Neural cell (in vitro differentiated cells): ENCODE measurements at regions not wholly inside any gene's neighbourhood (a gene's known extent, or its start where the extent isn't known, plus 50 kb on each side); places are given as distances from the start of the nearest gene placed in this dataset.

Experiments used
- H2AFZ ChIP-seq: fragments of 200-600, 300-800 bp; sonication (generic), shearing (Covaris generic); 2 replicates; pipeline ENCODE4 v1.6.0; 2014; ENCODE audit warnings: low read depth, mild to moderate bottlenecking, antibody characterized with exemption, low read length, moderate library complexity
- H3F3A ChIP-seq: fragments of 200-600 bp; shearing (Covaris generic); 2 replicates; pipeline ENCODE4 v1.6.1; 2016; ENCODE audit warnings: mild to moderate bottlenecking, moderate library complexity, mixed read lengths, antibody characterized with exemption, low read length; ENCODE audit not compliant: insufficient read depth, poor library complexity, severe bottlenecking
- H3K27ac ChIP-seq: fragments of 200-600, 300-800 bp; sonication (generic), shearing (Covaris generic); 2 replicates; pipeline ENCODE4 v1.5.1; 2014; ENCODE audit warnings: mild to moderate bottlenecking, low read length, moderate library complexity
- H3K27me3 ChIP-seq: fragments of 300-800, 200-600 bp; sonication (generic), shearing (Covaris generic); 2 replicates; pipeline ENCODE4 v1.6.0; 2014; ENCODE audit warnings: mild to moderate bottlenecking, low read depth, low read length, moderate library complexity; ENCODE audit not compliant: insufficient read depth
- H3K36me3 ChIP-seq: fragments of 300-800, 200-600 bp; sonication (generic), shearing (Covaris generic); 2 replicates; pipeline ENCODE4 v1.5.1; 2014; ENCODE audit warnings: mild to moderate bottlenecking, antibody characterized with exemption, low read length, moderate library complexity; ENCODE audit not compliant: insufficient read depth
- H3K4me2 ChIP-seq: fragments of 300-800, 200-600 bp; sonication (generic), shearing (Covaris generic); 2 replicates; pipeline ENCODE4 v1.6.0; 2014; ENCODE audit warnings: mild to moderate bottlenecking, low read length
- H3K4me3 ChIP-seq: fragments of 300-800, 200-600 bp; sonication (generic), shearing (Covaris generic); 2 replicates; pipeline ENCODE4 v1.5.1; 2014; ENCODE audit warnings: mild to moderate bottlenecking, low read length, moderate library complexity
- H3K79me2 ChIP-seq: fragments of 200-600 bp; shearing (Covaris generic); replicated peaks from 2 replicates; pipeline ENCODE4 v1.6.0; 2014; ENCODE audit warnings: mild to moderate bottlenecking, low read length, moderate library complexity; ENCODE audit not compliant: insufficient read depth
- H3K9ac ChIP-seq: fragments of 300-800, 200-600 bp; sonication (generic), shearing (Covaris generic); 2 replicates; pipeline ENCODE4 v1.6.1; 2016; ENCODE audit warnings: mild to moderate bottlenecking, low read length, mixed read lengths
- H3K9me2 ChIP-seq: fragments of 200-600 bp; shearing (Covaris generic); 2 replicates; pipeline ENCODE4 v1.6.1; 2016; ENCODE audit warnings: mild to moderate bottlenecking, low read length, mixed read lengths; ENCODE audit not compliant: insufficient read depth
- H3K9me3 ChIP-seq: fragments of 200-600, 300-800 bp; sonication (generic), shearing (Covaris generic); 2 replicates; pipeline ENCODE4 v1.6.1; 2016; ENCODE audit warnings: mild to moderate bottlenecking, mixed run types, low read length, moderate library complexity, mixed read lengths
- H4K20me1 ChIP-seq: fragments of 200-600 bp; shearing (Covaris generic); 2 replicates; pipeline ENCODE4 v1.6.1; 2016; ENCODE audit warnings: mild to moderate bottlenecking, mixed run types; ENCODE audit not compliant: insufficient read depth
- EP300 ChIP-seq: fragments of 450-650 bp; conservative IDR thresholded peaks from 2 replicates; pipeline ENCODE4 v1.6.1; 2014; ENCODE audit warnings: antibody characterized with exemption, mild to moderate bottlenecking, moderate library complexity; ENCODE audit not compliant: poor library complexity, severe bottlenecking
- EZH2 ChIP-seq: fragments of 200-600, 300-800 bp; shearing (Covaris generic), sonication (generic); IDR thresholded peaks from 2 replicates; pipeline ENCODE4 v1.6.1; 2014; ENCODE audit warnings: antibody characterized with exemption, low read length, borderline replicate concordance, mild to moderate bottlenecking; ENCODE audit not compliant: insufficient read depth, poor library complexity, severe bottlenecking
- POLR2AphosphoS5 ChIP-seq: IDR thresholded peaks from 2 replicates; pipeline ENCODE4 v1.6.1; 2012
- RAD21 ChIP-seq: fragments of 450-650 bp; conservative IDR thresholded peaks from 2 replicates; pipeline ENCODE4 v1.6.1; 2014; ENCODE audit warnings: antibody characterized with exemption, mild to moderate bottlenecking, moderate library complexity
- TAF1 ChIP-seq: IDR thresholded peaks from 2 replicates; pipeline ENCODE4 v1.6.1; 2012; ENCODE audit warnings: low read depth
- TF ChIP-seq, protein P1 (sequence below): fragments of 450-650 bp; IDR thresholded peaks from 2 replicates; pipeline ENCODE4 v1.5.1; 2014; ENCODE audit warnings: antibody characterized with exemption, mild to moderate bottlenecking, moderate library complexity; ENCODE audit not compliant: poor library complexity, severe bottlenecking
- TF ChIP-seq, protein P2 (sequence below): IDR thresholded peaks from 2 replicates; pipeline ENCODE4 v1.6.1; 2012; ENCODE audit warnings: borderline replicate concordance

DNA sequence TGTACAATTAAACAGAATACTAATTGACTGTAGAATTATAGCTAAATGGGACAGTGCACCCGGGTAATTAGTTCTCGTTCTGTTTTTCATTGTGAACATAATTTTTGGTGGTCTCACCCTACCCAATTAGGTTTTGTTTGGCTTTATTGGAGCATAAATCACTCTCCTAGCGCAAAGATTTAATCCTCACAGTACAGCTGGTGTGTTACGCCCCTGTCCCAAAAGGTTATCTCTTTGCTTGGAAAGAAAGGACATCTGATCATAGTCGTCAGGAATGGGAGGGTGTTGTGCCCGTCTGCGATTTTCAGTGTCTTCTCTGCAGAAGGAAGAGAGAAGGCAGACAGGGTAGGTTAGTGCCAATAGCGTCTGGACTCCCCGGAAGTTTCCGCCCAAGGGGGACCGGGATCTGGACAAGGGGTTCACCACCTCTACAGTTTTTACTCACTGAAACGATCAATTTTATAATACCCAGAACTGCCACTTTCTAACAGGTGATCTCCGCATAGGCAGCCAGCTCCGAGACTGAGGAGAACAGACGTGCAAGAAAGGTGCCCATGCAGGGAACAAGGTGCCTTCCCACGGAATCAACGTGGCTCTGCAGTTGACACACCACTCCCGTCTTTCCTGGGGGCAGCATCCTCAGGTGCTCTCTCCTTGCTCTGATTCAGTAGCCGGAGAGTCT lies 617.4 kb upstream of the CDH4 start:
- no peak overlapping the region for H3K9ac ChIP-seq
- no peaks in the 10 kb centered on the region for H3K9me2 ChIP-seq
- no peaks in the 10 kb centered on the region for H3K27me3 ChIP-seq
- H3K9me3 ChIP-seq = no peaks in the 10 kb centered on the region
- H3K36me3 ChIP-seq = no peaks in the 10 kb centered on the region
- no peak overlapping the region for H3K27ac ChIP-seq
- no peaks in the 10 kb centered on the region for H4K20me1 ChIP-seq
- no peak overlapping the region for H3K4me2 ChIP-seq
- TF ChIP-seq RAD21 (no peak), POLR2AphosphoS5 (no peak)
- TF ChIP-seq, protein P1, sequence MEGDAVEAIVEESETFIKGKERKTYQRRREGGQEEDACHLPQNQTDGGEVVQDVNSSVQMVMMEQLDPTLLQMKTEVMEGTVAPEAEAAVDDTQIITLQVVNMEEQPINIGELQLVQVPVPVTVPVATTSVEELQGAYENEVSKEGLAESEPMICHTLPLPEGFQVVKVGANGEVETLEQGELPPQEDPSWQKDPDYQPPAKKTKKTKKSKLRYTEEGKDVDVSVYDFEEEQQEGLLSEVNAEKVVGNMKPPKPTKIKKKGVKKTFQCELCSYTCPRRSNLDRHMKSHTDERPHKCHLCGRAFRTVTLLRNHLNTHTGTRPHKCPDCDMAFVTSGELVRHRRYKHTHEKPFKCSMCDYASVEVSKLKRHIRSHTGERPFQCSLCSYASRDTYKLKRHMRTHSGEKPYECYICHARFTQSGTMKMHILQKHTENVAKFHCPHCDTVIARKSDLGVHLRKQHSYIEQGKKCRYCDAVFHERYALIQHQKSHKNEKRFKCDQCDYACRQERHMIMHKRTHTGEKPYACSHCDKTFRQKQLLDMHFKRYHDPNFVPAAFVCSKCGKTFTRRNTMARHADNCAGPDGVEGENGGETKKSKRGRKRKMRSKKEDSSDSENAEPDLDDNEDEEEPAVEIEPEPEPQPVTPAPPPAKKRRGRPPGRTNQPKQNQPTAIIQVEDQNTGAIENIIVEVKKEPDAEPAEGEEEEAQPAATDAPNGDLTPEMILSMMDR = no peak
- no peaks in the 10 kb centered on the region for H3K79me2 ChIP-seq
- no peak overlapping the region for H2AFZ ChIP-seq
- no peaks in the 10 kb centered on the region for H3F3A ChIP-seq
- H3K4me3 ChIP-seq = no peak overlapping the region

DNA sequence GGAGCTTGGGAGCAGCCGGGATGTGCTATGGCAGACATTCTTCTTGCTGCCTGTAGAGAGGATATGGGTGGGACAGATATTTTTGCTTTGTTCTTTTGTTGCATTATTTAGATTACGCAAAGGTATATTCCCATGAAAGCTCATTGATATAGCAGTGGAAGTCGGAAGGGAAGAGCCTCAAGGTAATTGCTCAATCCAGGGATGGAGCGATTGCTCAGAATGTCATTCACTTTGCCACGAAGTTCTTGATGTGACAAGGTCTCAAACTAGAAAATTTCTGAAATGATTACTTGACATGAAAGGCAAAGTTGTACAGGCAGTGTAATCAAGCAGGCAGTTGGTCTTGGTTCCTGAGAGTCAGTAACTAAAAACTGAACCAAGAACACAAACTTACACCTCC lies 615.6 kb upstream of the CDH4 start:
- H3K9me2 ChIP-seq = no peaks in the 10 kb centered on the region
- no peaks in the 10 kb centered on the region for H3K9me3 ChIP-seq
- no peak overlapping the region for H2AFZ ChIP-seq
- TF ChIP-seq TAF1 (no peak), EP300 (peak; percentile 85), RAD21 (peak; percentile 24), EZH2 (no peak), POLR2AphosphoS5 (peak; percentile 68)
- TF ChIP-seq, protein P1 = no peak
- TF ChIP-seq, protein P2, sequence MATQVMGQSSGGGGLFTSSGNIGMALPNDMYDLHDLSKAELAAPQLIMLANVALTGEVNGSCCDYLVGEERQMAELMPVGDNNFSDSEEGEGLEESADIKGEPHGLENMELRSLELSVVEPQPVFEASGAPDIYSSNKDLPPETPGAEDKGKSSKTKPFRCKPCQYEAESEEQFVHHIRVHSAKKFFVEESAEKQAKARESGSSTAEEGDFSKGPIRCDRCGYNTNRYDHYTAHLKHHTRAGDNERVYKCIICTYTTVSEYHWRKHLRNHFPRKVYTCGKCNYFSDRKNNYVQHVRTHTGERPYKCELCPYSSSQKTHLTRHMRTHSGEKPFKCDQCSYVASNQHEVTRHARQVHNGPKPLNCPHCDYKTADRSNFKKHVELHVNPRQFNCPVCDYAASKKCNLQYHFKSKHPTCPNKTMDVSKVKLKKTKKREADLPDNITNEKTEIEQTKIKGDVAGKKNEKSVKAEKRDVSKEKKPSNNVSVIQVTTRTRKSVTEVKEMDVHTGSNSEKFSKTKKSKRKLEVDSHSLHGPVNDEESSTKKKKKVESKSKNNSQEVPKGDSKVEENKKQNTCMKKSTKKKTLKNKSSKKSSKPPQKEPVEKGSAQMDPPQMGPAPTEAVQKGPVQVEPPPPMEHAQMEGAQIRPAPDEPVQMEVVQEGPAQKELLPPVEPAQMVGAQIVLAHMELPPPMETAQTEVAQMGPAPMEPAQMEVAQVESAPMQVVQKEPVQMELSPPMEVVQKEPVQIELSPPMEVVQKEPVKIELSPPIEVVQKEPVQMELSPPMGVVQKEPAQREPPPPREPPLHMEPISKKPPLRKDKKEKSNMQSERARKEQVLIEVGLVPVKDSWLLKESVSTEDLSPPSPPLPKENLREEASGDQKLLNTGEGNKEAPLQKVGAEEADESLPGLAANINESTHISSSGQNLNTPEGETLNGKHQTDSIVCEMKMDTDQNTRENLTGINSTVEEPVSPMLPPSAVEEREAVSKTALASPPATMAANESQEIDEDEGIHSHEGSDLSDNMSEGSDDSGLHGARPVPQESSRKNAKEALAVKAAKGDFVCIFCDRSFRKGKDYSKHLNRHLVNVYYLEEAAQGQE = peak; percentile 97
- H4K20me1 ChIP-seq = no peaks in the 10 kb centered on the region
- H3K9ac ChIP-seq = peak overlapping the region; percentile 25
- peak overlapping the region; percentile 78 for H3K27ac ChIP-seq
- H3F3A ChIP-seq = no peaks in the 10 kb centered on the region
- no peaks in the 10 kb centered on the region for H3K27me3 ChIP-seq
- no peak overlapping the region for H3K4me2 ChIP-seq
- no peak overlapping the region for H3K4me3 ChIP-seq
- H3K79me2 ChIP-seq = no peaks in the 10 kb centered on the region
- no peaks in the 10 kb centered on the region for H3K36me3 ChIP-seq
